GM12878 (cell line): ENCODE measurements at regions not wholly inside any gene's neighbourhood (a gene's known extent, or its start where the extent isn't known, plus 50 kb on each side); places are given as distances from the start of the nearest gene placed in this dataset.

Experiments
- ATAC-seq: fragments of 200-7000 bp; cut with Tn5 transposase; 3 replicates; pipeline ENCODE4 v1.9.1; 2020; ENCODE audit warnings: mild to moderate bottlenecking, moderate library complexity
- BruUV-seq: library from RNA; stranded (reverse); fragments of 400-500 nt; replicated peaks from 2 replicates; lab custom pipeline; 2021; lab: Mats Ljungman, UMichigan
- CTCF ChIA-PET: fragments of 300-600 bp; sonication (Branson Sonifier 250); formaldehyde crosslinking; extraction: SDS; loops from one replicate; lab custom pipeline; 2021; ENCODE audit warnings: inconsistent platforms; lab: Yijun Ruan, JAX
- POLR2A ChIA-PET: fragments of 350-600 bp; formaldehyde crosslinking; extraction: SDS; loops from one replicate; lab custom pipeline; 2021; ENCODE audit warnings: inconsistent platforms; lab: Charles Lee
- RAD21 ChIA-PET: fragments of 300-600 bp; sonication (Branson Sonifier 250); formaldehyde crosslinking; loops from one replicate; lab custom pipeline; 2023; ENCODE audit warnings: antibody characterized with exemption; ENCODE audit not compliant: unreplicated experiment; lab: Charles Lee
- SMC1A ChIA-PET: fragments of 300-600 bp; sonication (Branson Sonifier 250); formaldehyde crosslinking; loops from one replicate; lab custom pipeline; 2023; ENCODE audit not compliant: unreplicated experiment, uncharacterized antibody; lab: Charles Lee
- DNase-seq: peaks from one replicate; pipeline ENCODE4 v3.0.0-alpha.2; 2011; ENCODE audit warnings: low read depth, low spot score
- FAIRE-seq: peaks from 3 replicates; lab custom pipeline; 2011; peaks lifted over from hg19 to GRCh38; lab: Jason Lieb, UNC
- H2AFZ ChIP-seq: 2 replicates; pipeline ENCODE4 v1.6.0; 2011; ENCODE audit warnings: low read depth, low read length, control low read depth; ENCODE audit not compliant: control insufficient read depth
- H3K27ac ChIP-seq: 2 replicates; pipeline ENCODE4 v1.5.1; 2011; ENCODE audit warnings: control low read depth; ENCODE audit not compliant: control insufficient read depth, insufficient read depth
- H3K27me3 ChIP-seq, 2 experiments: replicated peaks in 1 of 2; 2 replicates each; pipeline versions ENCODE4 v1.6.0 to v1.6.1; 2011; ENCODE audit warnings: low read length in 1 of 2; ENCODE audit not compliant: control insufficient read depth in 2 of 2, insufficient read depth in 2 of 2
- H3K36me3 ChIP-seq, 2 experiments: 2 replicates each; pipeline ENCODE4 v1.5.1; 2011; ENCODE audit warnings: low read length in 1 of 2; ENCODE audit not compliant: control insufficient read depth in 2 of 2, insufficient read depth in 2 of 2
- H3K4me1 ChIP-seq: 2 replicates; pipeline ENCODE4 v1.6.1; 2011; ENCODE audit warnings: mild to moderate bottlenecking, low read length, moderate library complexity, mixed read lengths; ENCODE audit not compliant: control insufficient read depth, insufficient read depth
- H3K4me2 ChIP-seq: 2 replicates; pipeline ENCODE4 v1.6.0; 2011; ENCODE audit warnings: control low read depth; ENCODE audit not compliant: control insufficient read depth, insufficient read depth
- H3K4me3 ChIP-seq: fragments of 200-600 bp; sonication (generic); 2 replicates; pipeline ENCODE4 v1.5.1; 2016
- H3K79me2 ChIP-seq: 2 replicates; pipeline ENCODE4 v1.6.0; 2011; ENCODE audit warnings: low read length; ENCODE audit not compliant: control insufficient read depth, insufficient read depth
- H3K9ac ChIP-seq: 2 replicates; pipeline ENCODE4 v1.8.0; 2011; ENCODE audit warnings: low read length, control low read depth, mixed read lengths; ENCODE audit not compliant: control insufficient read depth, insufficient read depth
- H3K9me3 ChIP-seq: replicated peaks from 3 replicates; pipeline ENCODE4 v1.5.1; 2011; ENCODE audit warnings: mild to moderate bottlenecking, low read length; ENCODE audit not compliant: control insufficient read depth, insufficient read depth
- H4K20me1 ChIP-seq: 2 replicates; pipeline ENCODE4 v1.6.0; 2011; ENCODE audit not compliant: control insufficient read depth, insufficient read depth
- BCL11A ChIP-seq: IDR thresholded peaks from 2 replicates; pipeline ENCODE4 v1.6.1; 2011; ENCODE audit warnings: low read depth, low read length
- CBFB ChIP-seq: IDR thresholded peaks from 2 replicates; pipeline ENCODE4 v1.6.1; 2016; ENCODE audit warnings: antibody characterized with exemption, low read depth
- CBX5 ChIP-seq: sonication (generic); IDR thresholded peaks from 2 replicates; pipeline ENCODE4 v1.6.1; 2016; ENCODE audit warnings: low read depth, moderate library complexity, mild to moderate bottlenecking, inconsistent platforms
- CEBPB ChIP-seq, 2 experiments: fragments of 150-350 bp in 1 of 2; IDR thresholded peaks; 2 replicates each; pipeline ENCODE4 v1.6.1; 2012 to 2014; ENCODE audit warnings: low read depth in 2 of 2, low read length in 2 of 2, borderline replicate concordance in 1 of 2, inconsistent platforms in 1 of 2
- MTA2 ChIP-seq: fragments of 450-650 bp; IDR thresholded peaks from 2 replicates; pipeline ENCODE4 v1.6.1; 2016; ENCODE audit warnings: low read depth, mild to moderate bottlenecking, moderate library complexity
- MYB ChIP-seq: fragments of 150-350 bp; IDR thresholded peaks from 2 replicates; pipeline ENCODE4 v1.6.1; 2014; ENCODE audit warnings: mild to moderate bottlenecking, low read depth, low read length, borderline replicate concordance
- NBN ChIP-seq: fragments of 450-650 bp; IDR thresholded peaks from 2 replicates; pipeline ENCODE4 v1.6.1; 2016
- NFXL1 ChIP-seq: fragments of 450-650 bp; IDR thresholded peaks from 2 replicates; pipeline ENCODE4 v1.6.1; 2017; ENCODE audit warnings: antibody characterized with exemption, mild to moderate bottlenecking, borderline replicate concordance
- POU2F2 ChIP-seq: IDR thresholded peaks from 3 replicates; pipeline ENCODE4 v1.6.1; 2011; ENCODE audit warnings: low read depth, mild to moderate bottlenecking, low read length, borderline replicate concordance
- SP1 ChIP-seq: IDR thresholded peaks from one replicate; pipeline ENCODE4 v1.6.1; 2011; ENCODE audit warnings: low read depth, low read length
- ZNF274 ChIP-seq: IDR thresholded peaks from one replicate; pipeline ENCODE4 v1.8.0; 2011; ENCODE audit not compliant: insufficient read length, insufficient read depth
- WGBS: methylation state at CpG from one replicate; pipeline ENCODE4 v1.1.6; 2016; ENCODE audit warnings: low lambda C conversion rate; ENCODE audit not compliant: insufficient replicate concordance, insufficient coverage; ENCODE audit errors: missing lambda C conversion rate; 5-methylcytosine and 5-hydroxymethylcytosine counted together
- in situ Hi-C: fragments of 300-500 bp; cut with MboI; formaldehyde crosslinking; loops from 9 replicates; pipeline ENCODE4 v1.14.3; 2018; ENCODE audit warnings: mixed read lengths
- intact Hi-C: fragments of 100-400 bp; cut with micrococcal nuclease; formaldehyde crosslinking; loops from one replicate; pipeline ENCODE4 v1.14.2; 2022; ENCODE audit not compliant: unreplicated experiment
- TF ChIP-seq, protein P1 (sequence below): fragments of 450-650 bp; IDR thresholded peaks from 2 replicates; pipeline ENCODE4 v1.6.1; 2017; ENCODE audit warnings: mild to moderate bottlenecking
- TF ChIP-seq, protein P2 (sequence below): fragments of 450-650 bp; IDR thresholded peaks from 2 replicates; pipeline ENCODE4 v1.6.1; 2017; ENCODE audit warnings: antibody characterized with exemption, mild to moderate bottlenecking, moderate library complexity
- TF ChIP-seq, protein P3 (sequence below): fragments of 450-650 bp; IDR thresholded peaks from 2 replicates; pipeline ENCODE4 v1.6.1; 2018; ENCODE audit warnings: mild to moderate bottlenecking, low read depth, moderate library complexity; ENCODE audit not compliant: partially characterized antibody

- DNase-seq (no peak), FAIRE-seq (no peak), ATAC-seq (peak; percentile 73)
- ChIA-PET RAD21 (interaction anchor here (0.9 to 1.0 kb wide), 2 partner anchors 14 to 162 kb away, joined by 3 read pairs; no protein-coding TSS in a partner anchor), POLR2A (no interaction called here), CTCF (interaction anchor here (0.6 to 1.2 kb wide), 3 partner anchors 24 to 40 kb away, joined by 3 read pairs; no protein-coding TSS in a partner anchor), SMC1A (interaction anchor here (0.9 to 1.2 kb wide), 6 partner anchors 13 to 293 kb away, joined by 3 read pairs; no protein-coding TSS in a partner anchor)
- H3K9ac ChIP-seq, result no peak overlapping the region
- H4K20me1 ChIP-seq, result no peaks in the 10 kb centered on the region
- H3K36me3 ChIP-seq, result no peaks in the 10 kb centered on the region
- in situ Hi-C loops (no loop called here), intact Hi-C loops (no loop called here)
- H3K4me2 ChIP-seq, result no peak overlapping the region
- H3K4me3 ChIP-seq, result no peak overlapping the region
- no peak overlapping the region for H2AFZ ChIP-seq
- no peaks in the 10 kb centered on the region for H3K79me2 ChIP-seq
- BruUV-seq, result no TSS peak
- no peak overlapping the region for H3K27ac ChIP-seq
- no peaks in the 10 kb centered on the region for H3K9me3 ChIP-seq
- H3K27me3 ChIP-seq, result no peaks in the 10 kb centered on the region
- TF ChIP-seq NBN (no peak), SP1 (no peak), MTA2 (no peak), CBX5 (no peak), ZNF274 (no peak), CEBPB (IDR thresholded peaks at IDR 0.05; ENCODE audit: borderline replicate concordance in 1 of 2, low read depth in 2 of 2, low read length in 2 of 2) (no peak), NFXL1 (no peak), MYB (no peak), POU2F2 (no peak), CBFB (no peak), BCL11A (no peak)
- TF ChIP-seq, protein P1, sequence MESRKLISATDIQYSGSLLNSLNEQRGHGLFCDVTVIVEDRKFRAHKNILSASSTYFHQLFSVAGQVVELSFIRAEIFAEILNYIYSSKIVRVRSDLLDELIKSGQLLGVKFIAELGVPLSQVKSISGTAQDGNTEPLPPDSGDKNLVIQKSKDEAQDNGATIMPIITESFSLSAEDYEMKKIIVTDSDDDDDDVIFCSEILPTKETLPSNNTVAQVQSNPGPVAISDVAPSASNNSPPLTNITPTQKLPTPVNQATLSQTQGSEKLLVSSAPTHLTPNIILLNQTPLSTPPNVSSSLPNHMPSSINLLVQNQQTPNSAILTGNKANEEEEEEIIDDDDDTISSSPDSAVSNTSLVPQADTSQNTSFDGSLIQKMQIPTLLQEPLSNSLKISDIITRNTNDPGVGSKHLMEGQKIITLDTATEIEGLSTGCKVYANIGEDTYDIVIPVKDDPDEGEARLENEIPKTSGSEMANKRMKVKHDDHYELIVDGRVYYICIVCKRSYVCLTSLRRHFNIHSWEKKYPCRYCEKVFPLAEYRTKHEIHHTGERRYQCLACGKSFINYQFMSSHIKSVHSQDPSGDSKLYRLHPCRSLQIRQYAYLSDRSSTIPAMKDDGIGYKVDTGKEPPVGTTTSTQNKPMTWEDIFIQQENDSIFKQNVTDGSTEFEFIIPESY, result no peak
- TF ChIP-seq, protein P2, sequence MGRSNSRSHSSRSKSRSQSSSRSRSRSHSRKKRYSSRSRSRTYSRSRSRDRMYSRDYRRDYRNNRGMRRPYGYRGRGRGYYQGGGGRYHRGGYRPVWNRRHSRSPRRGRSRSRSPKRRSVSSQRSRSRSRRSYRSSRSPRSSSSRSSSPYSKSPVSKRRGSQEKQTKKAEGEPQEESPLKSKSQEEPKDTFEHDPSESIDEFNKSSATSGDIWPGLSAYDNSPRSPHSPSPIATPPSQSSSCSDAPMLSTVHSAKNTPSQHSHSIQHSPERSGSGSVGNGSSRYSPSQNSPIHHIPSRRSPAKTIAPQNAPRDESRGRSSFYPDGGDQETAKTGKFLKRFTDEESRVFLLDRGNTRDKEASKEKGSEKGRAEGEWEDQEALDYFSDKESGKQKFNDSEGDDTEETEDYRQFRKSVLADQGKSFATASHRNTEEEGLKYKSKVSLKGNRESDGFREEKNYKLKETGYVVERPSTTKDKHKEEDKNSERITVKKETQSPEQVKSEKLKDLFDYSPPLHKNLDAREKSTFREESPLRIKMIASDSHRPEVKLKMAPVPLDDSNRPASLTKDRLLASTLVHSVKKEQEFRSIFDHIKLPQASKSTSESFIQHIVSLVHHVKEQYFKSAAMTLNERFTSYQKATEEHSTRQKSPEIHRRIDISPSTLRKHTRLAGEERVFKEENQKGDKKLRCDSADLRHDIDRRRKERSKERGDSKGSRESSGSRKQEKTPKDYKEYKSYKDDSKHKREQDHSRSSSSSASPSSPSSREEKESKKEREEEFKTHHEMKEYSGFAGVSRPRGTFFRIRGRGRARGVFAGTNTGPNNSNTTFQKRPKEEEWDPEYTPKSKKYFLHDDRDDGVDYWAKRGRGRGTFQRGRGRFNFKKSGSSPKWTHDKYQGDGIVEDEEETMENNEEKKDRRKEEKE, result no peak
- TF ChIP-seq, protein P3, sequence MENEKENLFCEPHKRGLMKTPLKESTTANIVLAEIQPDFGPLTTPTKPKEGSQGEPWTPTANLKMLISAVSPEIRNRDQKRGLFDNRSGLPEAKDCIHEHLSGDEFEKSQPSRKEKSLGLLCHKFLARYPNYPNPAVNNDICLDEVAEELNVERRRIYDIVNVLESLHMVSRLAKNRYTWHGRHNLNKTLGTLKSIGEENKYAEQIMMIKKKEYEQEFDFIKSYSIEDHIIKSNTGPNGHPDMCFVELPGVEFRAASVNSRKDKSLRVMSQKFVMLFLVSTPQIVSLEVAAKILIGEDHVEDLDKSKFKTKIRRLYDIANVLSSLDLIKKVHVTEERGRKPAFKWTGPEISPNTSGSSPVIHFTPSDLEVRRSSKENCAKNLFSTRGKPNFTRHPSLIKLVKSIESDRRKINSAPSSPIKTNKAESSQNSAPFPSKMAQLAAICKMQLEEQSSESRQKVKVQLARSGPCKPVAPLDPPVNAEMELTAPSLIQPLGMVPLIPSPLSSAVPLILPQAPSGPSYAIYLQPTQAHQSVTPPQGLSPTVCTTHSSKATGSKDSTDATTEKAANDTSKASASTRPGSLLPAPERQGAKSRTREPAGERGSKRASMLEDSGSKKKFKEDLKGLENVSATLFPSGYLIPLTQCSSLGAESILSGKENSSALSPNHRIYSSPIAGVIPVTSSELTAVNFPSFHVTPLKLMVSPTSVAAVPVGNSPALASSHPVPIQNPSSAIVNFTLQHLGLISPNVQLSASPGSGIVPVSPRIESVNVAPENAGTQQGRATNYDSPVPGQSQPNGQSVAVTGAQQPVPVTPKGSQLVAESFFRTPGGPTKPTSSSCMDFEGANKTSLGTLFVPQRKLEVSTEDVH, result no peak
- no peaks in the 10 kb centered on the region for H3K4me1 ChIP-seq
- 0% methylated on average over 7 of the region's 7 CpGs for WGBS
These were observed 1033.6 kb downstream of the SLITRK5 start for GRCh38 chr13:88704600-88705275.
